Epithelial cell of proximal tubule (primary cell): ENCODE measurements at regions not wholly inside any gene's neighbourhood (a gene's known extent, or its start where the extent isn't known, plus 50 kb on each side); places are given as distances from the start of the nearest gene placed in this dataset.
"Not testable (repeated sequence)": the region's sequence is repeated elsewhere in the genome, so short reads cannot be mapped to it uniquely, and the experiment has no call there.

Experiments used
- DNase-seq: peaks from one replicate; pipeline ENCODE4 v3.0.0-alpha.2; 2011; ENCODE audit warnings: low read depth
- H3K4me3 ChIP-seq: 2 replicates; pipeline ENCODE4 v1.5.1; 2011; ENCODE audit warnings: low read depth, mild to moderate bottlenecking, low read length
- TF ChIP-seq, protein P1 (sequence below): conservative IDR thresholded peaks from 2 replicates; pipeline ENCODE4 v1.5.1; 2012; ENCODE audit warnings: low read depth, mild to moderate bottlenecking, low read length

GRCh38 chr2:45096996-45097395 is 87.7 kb upstream of the SIX2 start:
- H3K4me3 ChIP-seq, result no peak overlapping the region
- DNase-seq, result no peak
- TF ChIP-seq, protein P1, sequence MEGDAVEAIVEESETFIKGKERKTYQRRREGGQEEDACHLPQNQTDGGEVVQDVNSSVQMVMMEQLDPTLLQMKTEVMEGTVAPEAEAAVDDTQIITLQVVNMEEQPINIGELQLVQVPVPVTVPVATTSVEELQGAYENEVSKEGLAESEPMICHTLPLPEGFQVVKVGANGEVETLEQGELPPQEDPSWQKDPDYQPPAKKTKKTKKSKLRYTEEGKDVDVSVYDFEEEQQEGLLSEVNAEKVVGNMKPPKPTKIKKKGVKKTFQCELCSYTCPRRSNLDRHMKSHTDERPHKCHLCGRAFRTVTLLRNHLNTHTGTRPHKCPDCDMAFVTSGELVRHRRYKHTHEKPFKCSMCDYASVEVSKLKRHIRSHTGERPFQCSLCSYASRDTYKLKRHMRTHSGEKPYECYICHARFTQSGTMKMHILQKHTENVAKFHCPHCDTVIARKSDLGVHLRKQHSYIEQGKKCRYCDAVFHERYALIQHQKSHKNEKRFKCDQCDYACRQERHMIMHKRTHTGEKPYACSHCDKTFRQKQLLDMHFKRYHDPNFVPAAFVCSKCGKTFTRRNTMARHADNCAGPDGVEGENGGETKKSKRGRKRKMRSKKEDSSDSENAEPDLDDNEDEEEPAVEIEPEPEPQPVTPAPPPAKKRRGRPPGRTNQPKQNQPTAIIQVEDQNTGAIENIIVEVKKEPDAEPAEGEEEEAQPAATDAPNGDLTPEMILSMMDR, result no peak

- not testable (repeated sequence) for DNase-seq, H3K4me3 ChIP-seq
Observed at GRCh38 chr2:45096038-45096437, 86.8 kb upstream of the SIX2 start.

DNA sequence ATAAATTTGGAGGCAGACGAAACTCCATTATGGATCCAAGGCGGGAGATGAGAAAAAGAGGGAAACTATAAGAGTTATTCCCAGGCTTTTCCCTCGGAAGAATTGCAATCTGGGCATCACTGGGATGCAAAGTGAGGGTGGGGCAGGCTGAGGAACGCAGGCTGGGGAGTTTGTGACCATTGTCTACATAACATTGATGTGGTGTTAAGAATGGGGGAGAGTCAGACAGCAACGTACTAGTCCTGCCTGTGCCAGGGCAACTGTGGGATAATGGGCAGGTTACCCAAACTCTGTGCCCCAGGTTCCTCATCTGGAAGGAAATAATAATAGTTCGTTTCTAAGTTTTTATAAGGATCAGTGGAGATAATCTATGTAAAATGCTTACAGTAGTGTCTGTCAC is 84.4 kb upstream of the SIX2 start:
- no peak for DNase-seq
- TF ChIP-seq, protein P1, result no peak
- H3K4me3 ChIP-seq, result no peak overlapping the region

DNA sequence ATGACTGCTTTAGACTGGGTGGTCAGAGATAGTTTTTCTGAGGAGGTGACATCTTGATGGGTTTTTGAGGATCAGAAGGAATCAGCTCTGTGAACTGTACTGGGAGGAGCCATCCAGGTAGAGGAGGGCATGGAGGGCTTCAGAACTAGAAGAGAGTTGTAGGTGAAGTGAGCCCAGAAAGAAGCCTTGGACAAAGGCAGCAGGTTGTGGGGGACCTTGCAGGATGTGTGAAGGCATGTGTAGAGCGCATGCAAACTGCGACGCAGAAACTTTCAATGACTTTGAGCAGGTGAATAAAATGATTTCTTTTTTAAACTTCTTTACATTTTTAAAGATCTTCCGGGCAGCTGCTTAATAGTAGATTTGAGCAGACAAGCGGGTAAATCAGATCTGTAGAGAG is 83.9 kb upstream of the SIX2 start:
- no peak for DNase-seq
- no peak overlapping the region for H3K4me3 ChIP-seq
- TF ChIP-seq, protein P1, result no peak

DNA sequence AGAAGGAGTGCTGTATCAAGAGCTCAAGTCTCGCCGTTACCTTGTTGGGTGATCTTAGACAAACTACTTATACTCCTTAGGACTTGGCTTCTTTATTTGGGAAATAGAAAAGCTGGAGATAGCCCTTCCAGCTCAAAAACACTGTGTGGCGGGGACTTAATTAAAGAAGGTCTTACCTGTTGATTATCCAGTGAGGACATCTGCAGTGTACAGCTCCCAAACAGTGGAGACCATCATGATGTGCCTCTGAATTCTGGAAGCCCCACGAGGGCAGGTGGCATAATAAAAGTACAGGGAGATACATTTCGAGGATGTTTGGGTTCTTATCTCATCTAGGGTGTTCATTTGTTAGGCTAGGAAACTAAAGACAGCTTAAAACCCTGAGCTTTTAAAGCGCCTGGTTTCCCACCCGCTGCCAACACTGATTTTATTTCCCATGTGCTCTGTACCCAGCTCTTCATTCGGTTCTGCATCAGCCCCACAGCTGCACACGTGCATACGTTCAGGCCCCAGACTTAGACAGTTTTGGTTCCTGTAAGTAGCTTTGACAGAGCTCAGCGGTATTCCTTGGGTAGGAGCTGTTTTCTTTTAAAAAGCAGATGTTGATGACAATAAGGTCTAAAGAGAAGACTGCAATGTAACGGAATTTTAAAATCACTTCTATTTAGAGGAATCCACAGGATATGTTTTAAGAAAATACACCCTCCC is 80.5 kb upstream of the SIX2 start:
- TF ChIP-seq, protein P1, result no peak

DNA sequence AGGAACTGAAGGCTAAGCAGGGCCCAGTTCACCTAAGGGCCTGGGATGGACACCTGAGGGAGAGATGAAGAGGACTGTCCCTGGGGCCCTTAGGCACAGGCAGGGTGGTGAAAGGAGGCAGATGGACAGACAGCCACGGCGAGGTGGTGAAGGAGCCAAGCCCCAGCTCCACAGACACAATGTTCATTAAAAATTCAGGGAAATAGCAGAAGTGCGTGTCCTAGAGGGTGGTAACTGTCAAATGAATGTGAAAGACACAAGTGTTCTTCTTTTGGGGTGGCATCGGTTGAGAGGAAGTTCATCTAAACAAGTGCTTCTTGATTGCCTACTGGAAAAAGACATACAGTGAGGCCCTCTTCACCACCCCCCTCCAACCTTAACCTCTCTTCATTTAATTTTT is 76.2 kb upstream of the SIX2 start:
- TF ChIP-seq, protein P1, result no peak
- H3K4me3 ChIP-seq, result no peak overlapping the region

More for the DNA sequence above, 80.5 kb upstream of the SIX2 start:
- no peak overlapping the region for H3K4me3 ChIP-seq
- no peak for DNase-seq

GRCh38 chr2:45084361-45085020 is 75.2 kb upstream of the SIX2 start:
- H3K4me3 ChIP-seq, result no peak overlapping the region
- no peak for DNase-seq
- TF ChIP-seq, protein P1, result no peak

More for the DNA sequence above, 76.2 kb upstream of the SIX2 start:
- no peak for DNase-seq
